NCI-H1694 treated with DMSO at 0.1 percent for 48 hours (cell line): ENCODE measurements at regions not wholly inside any gene's neighbourhood (a gene's known extent, or its start where the extent isn't known, plus 50 kb on each side); places are given as distances from the start of the nearest gene placed in this dataset.
A peak's percentile ranks its signal among the peaks of the same experiment; 100 is the strongest.
"Not testable (repeated sequence)": the region's sequence is repeated elsewhere in the genome, so short reads cannot be mapped to it uniquely, and the experiment has no call there.

ENCODE experiments used
- DNase-seq: peaks from one replicate; lab custom pipeline; 2025; lab: John Stamatoyannopoulos, UW

DNA sequence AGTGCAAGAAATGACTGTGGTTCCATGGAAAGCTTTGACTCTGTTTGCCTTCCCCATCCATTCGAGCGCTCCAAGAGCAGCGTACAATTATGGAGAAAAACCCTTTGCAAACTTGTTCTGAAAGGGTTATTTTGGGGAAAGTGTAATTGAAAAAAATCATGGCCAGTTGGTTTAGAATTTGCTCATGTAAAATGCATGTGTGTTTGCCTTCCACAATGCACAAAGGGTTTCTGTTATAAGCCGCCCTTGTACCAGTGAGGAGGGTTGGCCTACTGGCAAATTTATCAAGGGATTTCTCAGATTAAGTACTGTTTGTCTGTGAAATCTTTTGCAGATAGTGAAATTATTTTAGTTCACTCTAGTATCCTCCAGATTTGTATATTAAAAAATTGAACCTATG is 62.7 kb upstream of the PELI2 start:
- DNase-seq = no peak

DNA sequence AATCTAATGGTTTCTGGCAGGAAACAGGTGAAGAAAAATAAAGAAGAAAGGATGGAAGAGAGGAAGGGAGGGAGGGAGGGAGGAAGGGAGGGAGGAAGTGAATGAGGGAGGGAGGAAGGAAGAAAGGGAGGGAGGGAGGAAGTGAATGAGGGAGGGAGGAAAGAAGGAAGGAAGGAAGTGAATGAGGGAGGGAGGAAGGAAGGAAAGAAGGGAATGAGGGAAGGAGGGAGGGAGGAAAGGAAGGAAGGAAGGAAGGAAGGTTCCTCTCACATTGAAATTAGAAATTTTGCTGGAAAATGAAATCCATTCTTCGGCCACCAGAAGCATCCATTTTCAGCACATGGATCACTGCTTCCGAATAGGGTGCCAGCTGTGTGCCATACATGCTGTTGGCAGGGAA is 62.2 kb upstream of the PELI2 start:
- DNase-seq = no peak

DNA sequence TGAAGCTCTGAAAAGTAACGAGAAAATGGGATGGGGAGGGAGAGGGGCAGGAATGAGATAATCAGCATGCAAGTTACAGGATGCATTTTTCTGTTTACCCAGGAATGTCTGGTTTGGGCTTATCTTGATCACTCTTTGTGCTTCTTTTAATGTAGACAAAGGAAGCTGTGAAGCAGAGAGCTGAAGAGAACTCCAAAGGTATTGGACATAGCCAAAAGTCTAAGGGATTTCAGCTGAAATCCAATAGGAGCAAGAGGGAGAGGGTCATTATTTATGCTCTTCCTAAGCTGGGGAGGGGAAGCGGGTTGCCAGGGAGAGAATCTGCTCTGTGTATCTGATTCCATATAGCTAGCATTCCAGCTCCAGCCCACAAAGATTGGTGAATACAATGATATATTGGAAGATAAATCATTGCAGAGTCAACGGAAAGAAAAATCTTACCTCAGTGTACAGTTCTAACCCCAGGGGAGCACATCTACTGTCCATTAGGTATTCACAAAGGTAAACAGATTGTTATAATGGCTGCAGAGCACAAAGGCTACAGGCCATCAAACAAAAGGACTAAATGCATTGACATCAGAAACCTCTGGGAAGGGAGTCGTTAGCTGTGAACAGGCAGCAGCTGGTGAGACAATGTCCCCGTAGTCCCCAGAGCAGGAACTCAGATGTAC is 61.0 kb upstream of the PELI2 start:
- DNase-seq = peak; percentile 24

DNA sequence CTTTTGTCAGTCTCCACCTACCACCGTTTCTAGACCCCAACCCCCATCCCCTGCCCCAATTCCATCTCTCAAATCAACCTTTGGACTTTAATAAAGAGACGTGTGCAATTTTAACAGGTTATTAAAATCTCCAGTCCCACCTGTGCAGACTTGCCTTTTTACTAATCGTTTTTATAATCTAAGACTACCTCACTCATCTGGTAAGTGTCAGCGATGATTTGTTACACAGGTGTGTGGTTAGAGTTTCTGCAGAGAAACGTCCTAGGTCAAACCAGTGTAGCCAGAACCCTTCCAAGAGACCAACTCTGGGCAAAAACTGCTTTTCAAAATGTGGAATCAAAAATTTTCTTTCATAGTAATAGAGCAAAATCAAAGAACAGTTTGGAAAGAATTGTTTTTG is 60.4 kb upstream of the PELI2 start:
- no peak for DNase-seq

DNA sequence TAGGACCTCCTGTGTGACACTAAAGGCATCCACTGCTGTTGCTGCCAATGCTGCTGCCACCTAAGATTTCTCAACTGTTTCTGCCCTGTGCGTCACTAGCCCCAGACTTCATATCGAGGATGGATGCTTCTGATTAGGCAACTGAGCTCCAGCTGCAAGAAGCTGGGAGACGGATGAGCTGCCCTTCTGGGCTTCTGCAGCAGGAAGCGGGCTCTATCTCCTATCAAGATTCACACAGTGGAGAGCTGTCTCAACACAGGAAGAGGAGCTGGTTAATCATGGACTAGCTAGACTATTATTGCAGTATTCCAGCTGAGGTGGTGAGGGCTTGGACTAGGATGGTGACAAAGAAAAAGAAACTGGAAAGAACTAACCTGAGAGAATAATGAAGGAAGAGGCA is 59.2 kb upstream of the PELI2 start:
- no peak for DNase-seq

DNA sequence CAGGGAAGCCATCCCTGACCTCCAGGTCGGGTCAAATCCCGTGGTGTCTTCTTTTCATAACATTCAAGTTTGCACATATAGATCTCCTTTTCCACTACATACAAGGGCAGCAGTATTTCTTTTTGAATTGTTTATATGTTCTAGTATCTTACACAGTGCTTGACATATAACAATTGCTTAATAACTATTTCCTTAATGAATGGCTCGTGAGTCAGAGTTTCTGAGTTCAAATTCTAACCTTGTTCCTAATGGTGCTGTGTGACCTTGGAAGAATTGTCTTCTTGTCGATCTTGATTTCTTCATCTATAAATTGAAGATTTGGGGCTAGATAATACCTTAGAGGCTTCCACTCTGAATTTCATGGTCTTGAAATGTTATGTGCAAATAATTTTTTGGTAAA is 57.2 kb upstream of the PELI2 start:
- DNase-seq = no peak

DNA sequence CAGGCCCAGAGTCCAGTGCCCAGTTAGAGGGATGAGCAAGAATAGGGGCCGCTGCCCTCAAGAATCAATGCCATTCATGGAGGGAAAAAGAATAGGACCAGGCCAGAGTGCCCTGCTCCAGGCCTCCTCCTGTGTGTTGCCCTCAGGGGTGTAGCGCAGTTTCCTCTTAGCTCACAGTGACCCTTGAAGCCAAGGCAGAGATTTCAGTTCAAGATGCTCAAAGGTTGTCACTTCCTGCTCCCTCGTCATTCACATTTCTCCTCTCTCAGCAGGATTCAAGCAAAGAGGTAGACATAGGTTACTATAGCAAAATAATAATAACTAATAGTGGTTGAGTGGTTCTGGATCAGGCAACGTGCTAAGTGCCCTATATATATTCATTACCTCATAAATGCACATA is 55.1 kb upstream of the PELI2 start:
- DNase-seq = no peak

DNA sequence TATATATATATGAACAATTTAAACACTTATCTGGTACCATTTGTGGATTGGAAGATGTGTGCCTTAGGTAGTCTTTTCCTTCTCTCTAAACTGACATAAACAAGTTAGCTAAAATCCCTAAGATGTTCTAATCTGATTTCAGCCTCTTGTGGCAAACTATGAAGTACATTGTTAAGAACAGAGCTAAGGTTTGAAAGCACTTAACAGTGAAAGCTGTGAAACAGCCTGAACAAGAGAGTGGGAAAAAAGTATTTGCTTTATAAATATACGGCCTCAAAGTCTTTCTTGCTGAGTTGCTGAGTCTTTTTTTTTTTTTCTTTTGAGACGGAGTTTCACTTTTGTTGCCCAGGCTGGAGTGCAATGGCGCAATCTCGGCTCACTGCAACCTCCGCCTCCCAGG is 53.7 kb upstream of the PELI2 start:
- DNase-seq = no peak

DNA sequence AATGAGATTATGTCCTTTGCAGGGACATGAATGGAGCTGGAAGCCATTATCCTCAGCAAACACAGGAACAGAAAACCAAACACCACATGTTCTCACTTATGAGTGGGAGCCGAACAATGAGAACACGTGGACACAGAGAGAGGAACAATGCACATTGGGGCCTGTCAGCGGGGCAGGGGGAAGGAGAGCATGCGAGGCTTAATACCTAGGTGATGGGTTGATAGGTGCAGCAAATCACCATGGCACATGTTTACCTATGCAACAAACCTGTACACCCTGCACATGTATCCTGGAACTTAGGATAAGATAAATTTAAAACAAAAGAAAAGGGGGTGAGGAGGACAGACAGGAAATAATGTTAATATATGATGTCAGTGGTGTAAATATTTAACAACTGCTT is 53.0 kb upstream of the PELI2 start:
- not testable (repeated sequence) for DNase-seq

DNA sequence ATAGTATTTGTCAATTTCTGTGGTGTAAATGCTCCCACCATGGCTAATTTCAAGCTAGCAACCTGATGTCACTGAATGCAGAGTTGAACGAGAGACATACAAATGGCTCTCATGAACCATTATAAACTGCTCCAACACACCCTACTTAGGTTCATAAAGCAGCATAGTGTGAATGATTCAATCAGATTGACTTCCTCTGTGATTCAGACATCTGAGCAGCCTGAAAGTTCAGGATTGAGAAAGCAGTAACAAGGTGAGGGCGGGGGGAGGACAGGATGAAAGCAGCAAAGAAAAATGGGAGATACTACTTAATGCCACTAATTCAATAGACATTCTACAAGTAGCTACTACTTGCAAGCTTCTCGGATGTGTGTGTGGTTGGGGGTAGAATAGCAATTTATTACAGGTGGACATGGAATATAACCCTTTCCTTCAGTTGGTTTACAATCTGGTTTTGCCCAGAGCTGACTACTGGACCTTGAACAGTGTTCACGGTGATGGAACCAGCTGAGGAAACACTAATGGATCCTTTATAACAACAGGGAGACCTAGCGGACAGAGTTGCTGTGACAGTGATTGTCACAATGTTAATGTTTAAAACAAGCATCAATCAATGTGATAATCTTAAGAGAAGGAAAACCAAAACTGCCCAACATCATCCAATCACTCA is 52.5 kb upstream of the PELI2 start:
- DNase-seq = no peak
